GM21825 (cell line): ENCODE measurements at regions not wholly inside any gene's neighbourhood (a gene's known extent, or its start where the extent isn't known, plus 50 kb on each side); places are given as distances from the start of the nearest gene placed in this dataset.

Source experiments
- ATAC-seq: cut with Tn5 transposase; IDR thresholded peaks from one replicate; pipeline ENCODE4 v1.9.1; 2021; ENCODE audit warnings: mild to moderate bottlenecking, moderate library complexity; ENCODE audit not compliant: unreplicated experiment

- ATAC-seq, result no peak
These were observed 454.5 kb downstream of the TMA16 start for GRCh38 chr4:163948920-163949455.

- no peak for ATAC-seq
These were observed 455.6 kb downstream of the TMA16 start for GRCh38 chr4:163949976-163950601.

- no peak for ATAC-seq
These were observed 460.8 kb downstream of the TMA16 start for GRCh38 chr4:163955288-163955687.

GRCh38 chr4:163958751-163959150, 464.3 kb downstream of the TMA16 start:
- ATAC-seq, result no peak

GRCh38 chr4:163959932-163960331, 465.4 kb downstream of the TMA16 start:
- no peak for ATAC-seq

- no peak for ATAC-seq
These were observed 472.1 kb downstream of the TMA16 start for GRCh38 chr4:163966612-163967011.

- ATAC-seq, result peak; percentile 60
These were observed 472.8 kb downstream of the TMA16 start for GRCh38 chr4:163967263-163967662.

GRCh38 chr4:163967710-163968109, 473.2 kb downstream of the TMA16 start:
- ATAC-seq, result no peak

- ATAC-seq, result no peak
These were observed 474.8 kb downstream of the TMA16 start for GRCh38 chr4:163969291-163969690.

GRCh38 chr4:163976588-163976987, 482.1 kb downstream of the TMA16 start:
- no peak for ATAC-seq

- ATAC-seq, result no peak
These were observed 493.9 kb downstream of the TMA16 start for GRCh38 chr4:163988391-163988790.

- ATAC-seq, result no peak
These were observed 494.4 kb downstream of the TMA16 start for GRCh38 chr4:163988865-163989264.

GRCh38 chr4:163991298-163991865, 496.9 kb downstream of the TMA16 start:
- no peak for ATAC-seq

- ATAC-seq, result no peak
These were observed 514.9 kb downstream of the TMA16 start for GRCh38 chr4:164009435-164009834.

GRCh38 chr4:164011791-164012190, 517.3 kb downstream of the TMA16 start:
- no peak for ATAC-seq

- peak; percentile 64 for ATAC-seq
These were observed 518.0 kb downstream of the TMA16 start for GRCh38 chr4:164012396-164013027.

- no peak for ATAC-seq
These were observed 527.5 kb downstream of the TMA16 start for GRCh38 chr4:164021947-164022346.

- ATAC-seq, result no peak
These were observed 528.7 kb downstream of the TMA16 start for GRCh38 chr4:164023214-164023613.

- no peak for ATAC-seq
These were observed 533.3 kb downstream of the TMA16 start for GRCh38 chr4:164027805-164028204.

- ATAC-seq, result no peak
These were observed 545.0 kb downstream of the TMA16 start for GRCh38 chr4:164039482-164039881.

- no peak for ATAC-seq
These were observed 562.1 kb downstream of the TMA16 start for GRCh38 chr4:164056426-164057142.
